Ascending aorta (tissue), 2 donors: ENCODE measurements at regions not wholly inside any gene's neighbourhood (a gene's known extent, or its start where the extent isn't known, plus 50 kb on each side); places are given as distances from the start of the nearest gene placed in this dataset.

Experiments
- DNase-seq, 2 donors: peaks; one replicate each; pipeline ENCODE4 v3.0.0-alpha.2; 2019; ENCODE audit warnings: low spot score in 2 of 2
- H3K27ac ChIP-seq, 2 donors: fragments of 200-600 bp; sonication (generic); one replicate each; pipeline ENCODE4 v1.5.1; 2016 to 2017; ENCODE audit warnings: mild to moderate bottlenecking in 1 of 2
- H3K27me3 ChIP-seq: fragments of 200-600 bp; sonication (generic); one replicate; pipeline ENCODE4 v1.5.1; 2017
- H3K36me3 ChIP-seq, 2 donors: fragments of 200-600 bp; sonication (generic); one replicate each; pipeline ENCODE4 v1.5.1; 2016
- H3K4me1 ChIP-seq, 2 donors: fragments of 200-600 bp; sonication (generic); one replicate each; pipeline ENCODE4 v1.5.1; 2016 to 2017; ENCODE audit warnings: mild to moderate bottlenecking in 1 of 2
- H3K4me3 ChIP-seq, 2 donors: fragments of 200-600 bp; sonication (generic); one replicate each; pipeline ENCODE4 v1.5.1; 2016 to 2017; ENCODE audit warnings: mild to moderate bottlenecking in 1 of 2
- H3K9me3 ChIP-seq, 2 donors: fragments of 200-600 bp; sonication (generic); one replicate each; pipeline ENCODE4 v1.5.1; 2016
- intact Hi-C: fragments of 100-400 bp; cut with DNase I; formaldehyde crosslinking; loops from one replicate; pipeline ENCODE4 v1.15.1; 2023
- TF ChIP-seq, protein P1 (sequence below), 3 experiments: fragments of 200-600 bp in 2 of 3; fragments of 450-650 bp in 1 of 3; sonication (generic) in 2 of 3; IDR thresholded peaks; one replicate each; pipeline ENCODE4 v1.5.1; 2016 to 2019; ENCODE audit warnings: antibody characterized with exemption in 3 of 3, mild to moderate bottlenecking in 1 of 3, moderate library complexity in 1 of 3

DNA sequence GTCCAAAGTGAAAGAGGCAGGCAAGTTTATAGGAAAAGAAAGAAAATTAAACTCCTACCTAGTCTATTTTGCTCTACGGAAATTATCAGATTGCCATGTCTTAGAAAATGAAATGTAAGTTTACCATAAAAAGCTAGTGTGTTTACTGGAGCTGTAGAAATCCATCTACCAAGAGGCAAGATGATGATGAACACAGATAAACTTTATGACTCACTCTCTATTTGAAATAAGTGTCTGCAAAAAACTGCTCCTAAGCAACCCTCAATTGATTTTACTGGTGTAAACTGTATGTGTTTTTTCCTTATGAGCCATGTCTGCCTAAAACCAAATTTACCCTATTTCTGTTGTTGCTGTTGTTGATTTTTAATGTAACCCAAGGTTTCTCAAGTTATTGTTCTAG is 73.8 kb upstream of the TMEM106B start:
- Histone ChIP-seq H3K4me3 (no peak overlapping the region), H3K27me3 (no peaks in the 10 kb centered on the region), H3K27ac (no peak overlapping the region), H3K4me1 (no peaks in the 10 kb centered on the region), H3K9me3 (no peaks in the 10 kb centered on the region), H3K36me3 (no peaks in the 10 kb centered on the region)
- TF ChIP-seq, protein P1, sequence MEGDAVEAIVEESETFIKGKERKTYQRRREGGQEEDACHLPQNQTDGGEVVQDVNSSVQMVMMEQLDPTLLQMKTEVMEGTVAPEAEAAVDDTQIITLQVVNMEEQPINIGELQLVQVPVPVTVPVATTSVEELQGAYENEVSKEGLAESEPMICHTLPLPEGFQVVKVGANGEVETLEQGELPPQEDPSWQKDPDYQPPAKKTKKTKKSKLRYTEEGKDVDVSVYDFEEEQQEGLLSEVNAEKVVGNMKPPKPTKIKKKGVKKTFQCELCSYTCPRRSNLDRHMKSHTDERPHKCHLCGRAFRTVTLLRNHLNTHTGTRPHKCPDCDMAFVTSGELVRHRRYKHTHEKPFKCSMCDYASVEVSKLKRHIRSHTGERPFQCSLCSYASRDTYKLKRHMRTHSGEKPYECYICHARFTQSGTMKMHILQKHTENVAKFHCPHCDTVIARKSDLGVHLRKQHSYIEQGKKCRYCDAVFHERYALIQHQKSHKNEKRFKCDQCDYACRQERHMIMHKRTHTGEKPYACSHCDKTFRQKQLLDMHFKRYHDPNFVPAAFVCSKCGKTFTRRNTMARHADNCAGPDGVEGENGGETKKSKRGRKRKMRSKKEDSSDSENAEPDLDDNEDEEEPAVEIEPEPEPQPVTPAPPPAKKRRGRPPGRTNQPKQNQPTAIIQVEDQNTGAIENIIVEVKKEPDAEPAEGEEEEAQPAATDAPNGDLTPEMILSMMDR (IDR thresholded peaks at IDR 0.05), result no peak
- intact Hi-C loops, result no loop called here
- no peak for DNase-seq

DNA sequence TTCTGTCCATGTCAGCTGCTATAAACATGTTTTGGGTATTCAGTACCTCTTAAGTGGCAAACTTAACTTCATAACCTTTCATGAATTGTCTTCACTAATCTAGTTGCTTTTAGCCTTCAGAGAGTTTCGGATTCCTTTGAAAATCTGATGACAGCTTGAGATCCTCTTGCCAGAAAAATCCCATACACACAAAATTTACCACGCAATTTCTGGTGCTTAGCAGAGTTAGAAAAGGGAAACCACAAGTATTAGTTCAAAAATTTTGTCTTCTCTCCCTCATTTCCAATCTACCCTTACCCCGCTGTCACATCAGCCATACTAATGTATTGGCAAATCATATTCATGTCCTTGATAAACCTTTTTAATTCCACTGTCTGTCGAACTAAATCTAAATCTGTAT is 72.7 kb upstream of the TMEM106B start:
- Histone ChIP-seq H3K9me3 (no peaks in the 10 kb centered on the region), H3K27ac (no peak overlapping the region), H3K27me3 (no peaks in the 10 kb centered on the region), H3K36me3 (no peaks in the 10 kb centered on the region), H3K4me3 (no peak overlapping the region), H3K4me1 (no peaks in the 10 kb centered on the region)
- DNase-seq, result no peak
- intact Hi-C loops, result no loop called here
- TF ChIP-seq, protein P1 (IDR thresholded peaks at IDR 0.05), result no peak

DNA sequence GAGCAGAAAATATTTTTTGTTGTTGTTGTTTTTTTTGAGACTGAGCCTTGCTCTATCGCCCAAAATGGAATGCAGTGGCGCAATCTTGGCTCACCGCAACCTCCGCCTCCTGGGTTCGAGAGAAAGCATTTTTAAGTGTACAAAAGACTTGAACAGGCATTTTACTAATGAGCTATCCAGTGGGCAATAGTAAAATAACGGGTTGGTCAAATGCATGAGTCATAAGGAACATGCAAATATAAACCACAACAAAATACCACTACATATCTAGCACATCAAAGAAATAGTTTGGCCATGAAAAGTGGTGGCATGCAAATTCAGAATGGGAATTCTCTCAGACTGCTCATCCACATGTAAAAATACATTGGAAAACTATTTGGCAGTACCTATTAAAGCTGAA is 71.7 kb upstream of the TMEM106B start:
- H3K9me3 ChIP-seq, result no peaks in the 10 kb centered on the region
- no peaks in the 10 kb centered on the region for H3K4me1 ChIP-seq
- intact Hi-C loops, result no loop called here
- H3K27me3 ChIP-seq, result no peaks in the 10 kb centered on the region
- no peak overlapping the region for H3K4me3 ChIP-seq
- no peaks in the 10 kb centered on the region for H3K36me3 ChIP-seq
- no peak for DNase-seq
- TF ChIP-seq, protein P1 (IDR thresholded peaks at IDR 0.05), result no peak
- H3K27ac ChIP-seq, result no peak overlapping the region

DNA sequence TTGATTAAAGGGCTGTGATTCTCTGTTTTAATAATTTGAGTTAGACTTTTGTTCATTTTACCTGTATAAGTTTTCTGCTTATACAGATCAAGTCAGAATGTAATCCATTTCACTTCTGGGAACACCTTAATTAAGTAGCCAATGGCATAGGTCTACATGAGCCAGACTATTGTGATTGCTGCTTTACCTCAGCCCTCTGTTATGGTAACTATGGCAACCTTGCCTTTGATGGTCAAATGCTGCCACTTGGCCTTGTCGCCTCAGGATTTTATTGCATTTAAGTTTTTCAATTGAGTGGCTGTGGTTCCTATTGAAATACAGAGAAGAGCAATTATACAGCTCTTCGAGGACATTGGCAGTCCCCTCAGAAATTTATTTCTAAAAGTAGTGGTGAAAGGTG is 64.3 kb upstream of the TMEM106B start:
- H3K36me3 ChIP-seq, result no peaks in the 10 kb centered on the region
- intact Hi-C loops, result no loop called here
- no peaks in the 10 kb centered on the region for H3K4me1 ChIP-seq
- TF ChIP-seq, protein P1 (IDR thresholded peaks at IDR 0.05), result no peak
- no peak for DNase-seq
- no peak overlapping the region for H3K27ac ChIP-seq
- H3K9me3 ChIP-seq, result no peaks in the 10 kb centered on the region
- no peak overlapping the region for H3K4me3 ChIP-seq
- H3K27me3 ChIP-seq, result no peaks in the 10 kb centered on the region

DNA sequence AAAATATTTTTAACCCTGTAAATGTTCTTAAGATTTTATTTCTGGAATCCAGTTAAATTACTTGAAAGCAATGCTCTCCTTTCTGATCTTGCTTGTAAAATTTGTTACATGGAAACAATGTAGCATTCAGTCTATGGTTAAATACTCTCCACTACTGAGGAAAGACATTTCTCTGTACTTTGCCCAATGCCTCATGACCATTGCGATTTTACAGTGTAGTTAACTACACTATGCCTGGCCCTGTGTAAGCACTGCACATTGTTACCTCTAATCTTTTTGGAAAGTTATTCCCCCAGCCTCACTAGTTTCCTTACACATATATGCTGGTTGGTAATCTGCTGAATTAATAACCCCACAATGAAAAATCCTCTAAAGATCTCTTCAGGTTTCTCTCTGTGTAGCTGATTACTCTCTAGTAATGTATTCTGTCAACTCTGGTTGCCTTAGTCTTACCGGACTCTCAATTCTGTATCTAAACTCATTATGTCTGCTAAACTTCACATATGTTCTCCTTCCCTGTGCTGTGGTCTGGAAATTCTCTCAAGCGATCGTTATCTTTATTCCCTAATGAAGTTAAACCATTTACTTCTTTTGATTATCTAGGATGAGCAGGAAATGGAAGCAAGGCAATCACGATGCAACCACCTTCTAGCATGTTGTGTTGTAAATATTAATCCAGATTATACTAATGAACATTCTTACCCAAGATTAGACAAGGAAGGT is 58.7 kb upstream of the TMEM106B start:
- no peaks in the 10 kb centered on the region for H3K4me1 ChIP-seq
- H3K27ac ChIP-seq, result no peak overlapping the region
- no peak overlapping the region for H3K4me3 ChIP-seq
- TF ChIP-seq, protein P1 (IDR thresholded peaks at IDR 0.05), result no peak
- no peaks in the 10 kb centered on the region for H3K9me3 ChIP-seq
- intact Hi-C loops, result no loop called here
- no peak for DNase-seq
- no peaks in the 10 kb centered on the region for H3K36me3 ChIP-seq
- no peaks in the 10 kb centered on the region for H3K27me3 ChIP-seq

DNA sequence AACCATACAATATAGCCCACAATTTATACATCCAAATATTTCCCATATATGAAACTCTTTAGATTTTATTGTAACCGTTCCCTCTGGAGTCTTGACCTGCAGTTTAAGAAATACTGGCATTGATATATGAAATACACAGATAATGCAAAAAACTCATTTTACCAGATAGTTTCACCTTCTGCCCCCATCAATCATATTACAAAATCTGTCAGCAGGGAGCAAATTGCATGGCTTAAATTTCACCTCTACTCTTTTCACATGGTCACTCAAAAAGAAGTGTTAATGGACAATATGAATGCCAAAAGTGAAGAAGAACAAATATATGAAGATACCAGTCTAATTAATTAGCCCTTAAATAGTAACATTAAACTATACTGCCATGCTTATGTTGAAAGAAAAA is 57.0 kb upstream of the TMEM106B start:
- H3K4me3 ChIP-seq, result no peak overlapping the region
- intact Hi-C loops, result no loop called here
- no peaks in the 10 kb centered on the region for H3K27me3 ChIP-seq
- TF ChIP-seq, protein P1 (IDR thresholded peaks at IDR 0.05), result no peak
- DNase-seq, result no peak
- H3K9me3 ChIP-seq, result no peaks in the 10 kb centered on the region
- no peaks in the 10 kb centered on the region for H3K4me1 ChIP-seq
- H3K27ac ChIP-seq, result no peak overlapping the region
- no peaks in the 10 kb centered on the region for H3K36me3 ChIP-seq
